Upper lobe of right lung (tissue), 1 donor: ENCODE measurements at regions not wholly inside any gene's neighbourhood (a gene's known extent, or its start where the extent isn't known, plus 50 kb on each side); places are given as distances from the start of the nearest gene placed in this dataset.

Source experiments
- ATAC-seq: fragments of 200-7000 bp; cut with Tn5 transposase; one replicate; pipeline ENCODE4 v1.9.1; 2020; ENCODE audit warnings: mild to moderate bottlenecking, moderate library complexity
- DNase-seq: peaks from one replicate; pipeline ENCODE4 v3.0.0-alpha.2; 2020
- H3K27ac ChIP-seq: fragments of 200-600 bp; one replicate; pipeline ENCODE4 v1.8.0; 2022
- H3K27me3 ChIP-seq: fragments of 200-600 bp; one replicate; pipeline ENCODE4 v1.8.0; 2022; ENCODE audit warnings: mild to moderate bottlenecking
- H3K36me3 ChIP-seq: fragments of 200-600 bp; one replicate; pipeline ENCODE4 v1.8.0; 2022
- H3K4me1 ChIP-seq: fragments of 200-600 bp; one replicate; pipeline ENCODE4 v1.8.0; 2022
- H3K4me3 ChIP-seq: fragments of 200-600 bp; one replicate; pipeline ENCODE4 v1.8.0; 2022; ENCODE audit warnings: mild to moderate bottlenecking
- H3K9me3 ChIP-seq: fragments of 200-600 bp; one replicate; pipeline ENCODE4 v1.8.0; 2022
- CTCF ChIP-seq: fragments of 200-600 bp; IDR thresholded peaks from one replicate; pipeline ENCODE4 v1.8.0; 2022; ENCODE audit warnings: antibody characterized with exemption
- intact Hi-C: fragments of 100-400 bp; cut with DNase I; formaldehyde crosslinking; loops from one replicate; pipeline ENCODE4 v1.11.0; 2022
- donor health status: DM: no; HTN: yes; CAD: no; lungs with severe emphysema.

- Histone ChIP-seq H3K36me3 (no peaks in the 10 kb centered on the region), H3K4me1 (peaks cover 2% of the 10 kb centered on the region), H3K4me3 (no peak overlapping the region), H3K9me3 (no peaks in the 10 kb centered on the region), H3K27me3 (no peaks in the 10 kb centered on the region), H3K27ac (no peak overlapping the region)
- no peak for DNase-seq
- intact Hi-C loops = no loop called here
- ATAC-seq = no peak
- no peak for TF ChIP-seq CTCF
Measured at GRCh38 chr3:40920041-40920440, 279.3 kb upstream of the CTNNB1 start.

GRCh38 chr3:40921251-40921650 is 278.1 kb upstream of the CTNNB1 start:
- Histone ChIP-seq H3K27me3 (no peaks in the 10 kb centered on the region), H3K4me1 (peaks cover 6% of the 10 kb centered on the region), H3K27ac (no peak overlapping the region), H3K36me3 (no peaks in the 10 kb centered on the region), H3K4me3 (no peak overlapping the region), H3K9me3 (no peaks in the 10 kb centered on the region)
- no peak for DNase-seq
- no peak for TF ChIP-seq CTCF
- intact Hi-C loops = no loop called here
- ATAC-seq = no peak

- no peaks in the 10 kb centered on the region for H3K9me3 ChIP-seq
- no peak overlapping the region for H3K4me3 ChIP-seq
- ATAC-seq = no peak
- TF ChIP-seq CTCF = no peak
- DNase-seq = no peak
- H3K4me1 ChIP-seq = peaks cover 6% of the 10 kb centered on the region
- intact Hi-C loops = no loop called here
- no peaks in the 10 kb centered on the region for H3K36me3 ChIP-seq
- H3K27me3 ChIP-seq = no peaks in the 10 kb centered on the region
- H3K27ac ChIP-seq = no peak overlapping the region
Measured at GRCh38 chr3:40923143-40923542, 276.2 kb upstream of the CTNNB1 start.

GRCh38 chr3:40923651-40924050 is 275.7 kb upstream of the CTNNB1 start:
- ATAC-seq (no peak), DNase-seq (no peak)
- Histone ChIP-seq H3K27ac (no peak overlapping the region), H3K27me3 (no peaks in the 10 kb centered on the region), H3K9me3 (no peaks in the 10 kb centered on the region), H3K4me1 (peaks cover 6% of the 10 kb centered on the region), H3K4me3 (no peak overlapping the region), H3K36me3 (no peaks in the 10 kb centered on the region)
- intact Hi-C loops = no loop called here
- no peak for TF ChIP-seq CTCF

- intact Hi-C loops = no loop called here
- Histone ChIP-seq H3K36me3 (no peaks in the 10 kb centered on the region), H3K9me3 (no peaks in the 10 kb centered on the region), H3K4me1 (peaks cover 6% of the 10 kb centered on the region), H3K4me3 (no peak overlapping the region), H3K27me3 (no peaks in the 10 kb centered on the region), H3K27ac (no peak overlapping the region)
- DNase-seq (no peak), ATAC-seq (peak; percentile 95)
- no peak for TF ChIP-seq CTCF
Measured at GRCh38 chr3:40924559-40925141, 274.7 kb upstream of the CTNNB1 start.

- intact Hi-C loops = no loop called here
- Histone ChIP-seq H3K27me3 (no peaks in the 10 kb centered on the region), H3K27ac (no peak overlapping the region), H3K4me1 (peaks cover 6% of the 10 kb centered on the region), H3K9me3 (no peaks in the 10 kb centered on the region), H3K36me3 (no peaks in the 10 kb centered on the region), H3K4me3 (no peak overlapping the region)
- no peak for TF ChIP-seq CTCF
- DNase-seq (no peak), ATAC-seq (no peak)
Measured at GRCh38 chr3:40925231-40925630, 274.1 kb upstream of the CTNNB1 start.
